DND-41 (cell line): ENCODE measurements at regions not wholly inside any gene's neighbourhood (a gene's known extent, or its start where the extent isn't known, plus 50 kb on each side); places are given as distances from the start of the nearest gene placed in this dataset.

Source experiments
- ATAC-seq: fragments of 200-7000 bp; cut with Tn5 transposase; 3 replicates; pipeline ENCODE4 v1.9.1; 2021; ENCODE audit warnings: low read depth; ENCODE audit not compliant: insufficient read depth
- DNase-seq: peaks from one replicate; pipeline ENCODE4 v3.0.0-alpha.2; 2020
- H2AFZ ChIP-seq: 2 replicates; pipeline ENCODE4 v1.6.0; 2012; ENCODE audit warnings: low read depth, low read length
- H3K27ac ChIP-seq: 2 replicates; pipeline ENCODE4 v1.5.1; 2012; ENCODE audit warnings: low read length, inconsistent platforms
- H3K27me3 ChIP-seq: fragments of 200-600 bp; sonication (generic); 2 replicates; pipeline ENCODE4 v1.6.0; 2012; ENCODE audit warnings: low read length, mild to moderate bottlenecking, inconsistent platforms; ENCODE audit not compliant: insufficient read depth, poor library complexity
- H3K36me3 ChIP-seq: 2 replicates; pipeline ENCODE4 v1.5.1; 2012; ENCODE audit warnings: low read length, inconsistent platforms; ENCODE audit not compliant: insufficient read depth
- H3K4me1 ChIP-seq: 2 replicates; pipeline ENCODE4 v1.5.1; 2012; ENCODE audit warnings: mild to moderate bottlenecking, low read length; ENCODE audit not compliant: insufficient read depth
- H3K4me2 ChIP-seq: 2 replicates; pipeline ENCODE4 v1.6.0; 2012; ENCODE audit warnings: mild to moderate bottlenecking, moderate library complexity, low read length, inconsistent platforms; ENCODE audit not compliant: insufficient read depth
- H3K4me3 ChIP-seq, 2 experiments: fragments of 200-600 bp in 1 of 2; shearing (Covaris generic) in 1 of 2; 2 replicates each; pipeline ENCODE4 v1.5.1; 2012 to 2016; ENCODE audit warnings: inconsistent platforms in 2 of 2, low read length in 2 of 2, mild to moderate bottlenecking in 2 of 2, low read depth in 1 of 2, moderate library complexity in 1 of 2
- H3K79me2 ChIP-seq: 2 replicates; pipeline ENCODE4 v1.6.0; 2012; ENCODE audit warnings: low read length, inconsistent platforms; ENCODE audit not compliant: insufficient read depth
- H3K9ac ChIP-seq: 2 replicates; pipeline ENCODE4 v1.6.0; 2012; ENCODE audit warnings: low read depth, mild to moderate bottlenecking, inconsistent platforms, low read length, moderate library complexity
- H3K9me3 ChIP-seq: 2 replicates; pipeline ENCODE4 v1.5.1; 2012; ENCODE audit warnings: low read length, moderate library complexity, mild to moderate bottlenecking, inconsistent platforms; ENCODE audit not compliant: insufficient read depth, severe bottlenecking
- H4K20me1 ChIP-seq: 2 replicates; pipeline ENCODE4 v1.6.0; 2012; ENCODE audit warnings: low read length; ENCODE audit not compliant: insufficient read depth
- CTCF ChIP-seq: IDR thresholded peaks from 2 replicates; pipeline ENCODE4 v1.5.1; 2012; ENCODE audit warnings: borderline replicate concordance, low read length, moderate library complexity, mild to moderate bottlenecking; ENCODE audit not compliant: poor library complexity, severe bottlenecking; ENCODE audit errors: extremely low read depth
- EZH2 ChIP-seq: IDR thresholded peaks from 3 replicates; pipeline ENCODE4 v1.6.1; 2012; ENCODE audit warnings: borderline replicate concordance, low read depth, mild to moderate bottlenecking, moderate library complexity, low read length, inconsistent platforms; ENCODE audit not compliant: severe bottlenecking

GRCh38 chr5:105274079-105274478, 1711.5 kb upstream of the NUDT12 start:
- ATAC-seq (no peak), DNase-seq (no peak)
- Histone ChIP-seq H3K9ac (no peak overlapping the region), H3K27ac (no peak overlapping the region), H3K4me2 (no peak overlapping the region), H3K36me3 (no peaks in the 10 kb centered on the region), H3K4me1 (no peaks in the 10 kb centered on the region), H2AFZ (no peak overlapping the region), H3K79me2 (no peaks in the 10 kb centered on the region), H3K9me3 (no peaks in the 10 kb centered on the region), H4K20me1 (no peaks in the 10 kb centered on the region), H3K27me3 (no peaks in the 10 kb centered on the region), H3K4me3 (no peak overlapping the region)
- TF ChIP-seq EZH2 = no peak
- no peak for TF ChIP-seq CTCF

GRCh38 chr5:105263515-105263914, 1700.9 kb upstream of the NUDT12 start:
- no peaks in the 10 kb centered on the region for H3K9me3 ChIP-seq
- H3K27ac ChIP-seq = no peak overlapping the region
- H3K79me2 ChIP-seq = no peaks in the 10 kb centered on the region
- no peak overlapping the region for H3K9ac ChIP-seq
- H3K4me1 ChIP-seq = no peaks in the 10 kb centered on the region
- no peak overlapping the region for H3K4me2 ChIP-seq
- no peaks in the 10 kb centered on the region for H3K36me3 ChIP-seq
- no peaks in the 10 kb centered on the region for H3K27me3 ChIP-seq
- H4K20me1 ChIP-seq = no peaks in the 10 kb centered on the region
- ATAC-seq (no peak), DNase-seq (no peak)
- no peak overlapping the region for H2AFZ ChIP-seq
- no peak overlapping the region for H3K4me3 ChIP-seq
- TF ChIP-seq EZH2 = no peak
- TF ChIP-seq CTCF = no peak

GRCh38 chr5:105259581-105260217, 1697.1 kb upstream of the NUDT12 start:
- ATAC-seq (no peak), DNase-seq (no peak)
- no peaks in the 10 kb centered on the region for H3K9me3 ChIP-seq

More at GRCh38 chr5:105259581-105260217, 1697.1 kb upstream of the NUDT12 start:
- Histone ChIP-seq H3K79me2 (no peaks in the 10 kb centered on the region), H3K4me1 (no peaks in the 10 kb centered on the region), H4K20me1 (no peaks in the 10 kb centered on the region), H2AFZ (no peak overlapping the region), H3K36me3 (no peaks in the 10 kb centered on the region), H3K27ac (no peak overlapping the region), H3K4me3 (no peak overlapping the region), H3K27me3 (no peaks in the 10 kb centered on the region), H3K4me2 (no peak overlapping the region), H3K9ac (no peak overlapping the region)
- no peak for TF ChIP-seq EZH2
- TF ChIP-seq CTCF = no peak
